H1 (cell line): ENCODE measurements at regions not wholly inside any gene's neighbourhood (a gene's known extent, or its start where the extent isn't known, plus 50 kb on each side); places are given as distances from the start of the nearest gene placed in this dataset.

Experiments used
- CTBP2 ChIP-seq: IDR thresholded peaks from 2 replicates; pipeline ENCODE4 v1.7.0; 2011; ENCODE audit warnings: borderline replicate concordance, mild to moderate bottlenecking, moderate library complexity, mixed read lengths, low read length; ENCODE audit not compliant: insufficient read depth, insufficient read length
- CTCF ChIP-seq, 3 experiments: IDR thresholded peaks; 1 replicate in 2 of 3; 2 replicates in 1 of 3; pipeline versions ENCODE4 v1.5.1 to v1.6.1; 2011; ENCODE audit warnings: low read length in 3 of 3, mild to moderate bottlenecking in 3 of 3, inconsistent platforms in 2 of 3, low read depth in 1 of 3, moderate library complexity in 1 of 3; ENCODE audit not compliant: insufficient read depth in 1 of 3; ENCODE audit errors: control extremely low read depth in 1 of 3

- TF ChIP-seq CTCF (IDR thresholded peaks at IDR 0.05; ENCODE audit: control extremely low read depth in 1 of 3, insufficient read depth in 1 of 3, low read depth in 1 of 3, low read length in 3 of 3) (no peak), CTBP2 (no peak)
Observed at GRCh38 chr10:4390219-4390618, 435.8 kb upstream of the AKR1E2 start (continued).
